DMS153 treated with DMSO at 0.1 percent for 48 hours (cell line): ENCODE measurements at regions not wholly inside any gene's neighbourhood (a gene's known extent, or its start where the extent isn't known, plus 50 kb on each side); places are given as distances from the start of the nearest gene placed in this dataset.
"Not testable (repeated sequence)": the region's sequence is repeated elsewhere in the genome, so short reads cannot be mapped to it uniquely, and the experiment has no call there.

Experiments
- DNase-seq: peaks from one replicate; lab custom pipeline; 2025; ENCODE audit not compliant: unreplicated experiment; lab: John Stamatoyannopoulos, UW

- DNase-seq = not testable (repeated sequence)
Measured at GRCh38 chrX:3881255-3881895, 167.9 kb upstream of the PRKX start.

- not testable (repeated sequence) for DNase-seq
Measured at GRCh38 chrX:3876393-3876792, 162.9 kb upstream of the PRKX start.

GRCh38 chrX:3875638-3876037, 162.2 kb upstream of the PRKX start:
- not testable (repeated sequence) for DNase-seq

- not testable (repeated sequence) for DNase-seq
Measured at GRCh38 chrX:3872226-3872879, 158.9 kb upstream of the PRKX start.

- not testable (repeated sequence) for DNase-seq
Measured at GRCh38 chrX:3867067-3867831, 153.8 kb upstream of the PRKX start.

- not testable (repeated sequence) for DNase-seq
Measured at GRCh38 chrX:3858332-3858731, 144.9 kb upstream of the PRKX start.

GRCh38 chrX:3843522-3844145, 130.2 kb upstream of the PRKX start:
- not testable (repeated sequence) for DNase-seq

- DNase-seq = not testable (repeated sequence)
Measured at GRCh38 chrX:3842822-3843521, 129.5 kb upstream of the PRKX start.

GRCh38 chrX:3838754-3839153, 125.3 kb upstream of the PRKX start:
- not testable (repeated sequence) for DNase-seq

- DNase-seq = not testable (repeated sequence)
Measured at GRCh38 chrX:3837958-3838643, 124.7 kb upstream of the PRKX start.

GRCh38 chrX:3837211-3837610, 123.8 kb upstream of the PRKX start:
- DNase-seq = not testable (repeated sequence)

GRCh38 chrX:3833761-3834542, 120.5 kb upstream of the PRKX start:
- DNase-seq = not testable (repeated sequence)

GRCh38 chrX:3830020-3830419, 116.6 kb upstream of the PRKX start:
- not testable (repeated sequence) for DNase-seq

GRCh38 chrX:3829041-3829531, 115.6 kb upstream of the PRKX start:
- not testable (repeated sequence) for DNase-seq

- not testable (repeated sequence) for DNase-seq
Measured at GRCh38 chrX:3828378-3829040, 115.1 kb upstream of the PRKX start.

GRCh38 chrX:3824008-3824407, 110.6 kb upstream of the PRKX start:
- DNase-seq = not testable (repeated sequence)

- no peak for DNase-seq
Measured at GRCh38 chrX:3820167-3820566, 106.7 kb upstream of the PRKX start.

- not testable (repeated sequence) for DNase-seq
Measured at GRCh38 chrX:3817480-3817879, 104.0 kb upstream of the PRKX start.
